HUES6 (cell line): ENCODE measurements at regions not wholly inside any gene's neighbourhood (a gene's known extent, or its start where the extent isn't known, plus 50 kb on each side); places are given as distances from the start of the nearest gene placed in this dataset.

ENCODE experiments used
- H3K27ac ChIP-seq: 2 replicates; pipeline ENCODE4 v1.7.0; 2013; ENCODE audit warnings: low read depth, mild to moderate bottlenecking, low read length, inconsistent platforms
- H3K27me3 ChIP-seq: 2 replicates; pipeline ENCODE4 v1.6.1; 2013; ENCODE audit warnings: low read length; ENCODE audit not compliant: control insufficient read depth, insufficient read depth
- H3K36me3 ChIP-seq: 2 replicates; pipeline ENCODE4 v1.6.1; 2013; ENCODE audit warnings: low read length; ENCODE audit not compliant: control insufficient read depth, insufficient read depth
- H3K4me1 ChIP-seq: 2 replicates; pipeline ENCODE4 v1.6.1; 2013; ENCODE audit warnings: low read length; ENCODE audit not compliant: control insufficient read depth, insufficient read depth
- H3K4me3 ChIP-seq: 2 replicates; pipeline ENCODE4 v1.5.1; 2013; ENCODE audit warnings: low read depth, low read length
- H3K9ac ChIP-seq: one replicate; pipeline ENCODE4 v1.6.1; 2013; ENCODE audit warnings: mild to moderate bottlenecking, low read length
- H3K9me3 ChIP-seq: 2 replicates; pipeline ENCODE4 v1.6.1; 2013; ENCODE audit warnings: low read depth, low read length; ENCODE audit not compliant: control insufficient read depth, insufficient read depth

DNA sequence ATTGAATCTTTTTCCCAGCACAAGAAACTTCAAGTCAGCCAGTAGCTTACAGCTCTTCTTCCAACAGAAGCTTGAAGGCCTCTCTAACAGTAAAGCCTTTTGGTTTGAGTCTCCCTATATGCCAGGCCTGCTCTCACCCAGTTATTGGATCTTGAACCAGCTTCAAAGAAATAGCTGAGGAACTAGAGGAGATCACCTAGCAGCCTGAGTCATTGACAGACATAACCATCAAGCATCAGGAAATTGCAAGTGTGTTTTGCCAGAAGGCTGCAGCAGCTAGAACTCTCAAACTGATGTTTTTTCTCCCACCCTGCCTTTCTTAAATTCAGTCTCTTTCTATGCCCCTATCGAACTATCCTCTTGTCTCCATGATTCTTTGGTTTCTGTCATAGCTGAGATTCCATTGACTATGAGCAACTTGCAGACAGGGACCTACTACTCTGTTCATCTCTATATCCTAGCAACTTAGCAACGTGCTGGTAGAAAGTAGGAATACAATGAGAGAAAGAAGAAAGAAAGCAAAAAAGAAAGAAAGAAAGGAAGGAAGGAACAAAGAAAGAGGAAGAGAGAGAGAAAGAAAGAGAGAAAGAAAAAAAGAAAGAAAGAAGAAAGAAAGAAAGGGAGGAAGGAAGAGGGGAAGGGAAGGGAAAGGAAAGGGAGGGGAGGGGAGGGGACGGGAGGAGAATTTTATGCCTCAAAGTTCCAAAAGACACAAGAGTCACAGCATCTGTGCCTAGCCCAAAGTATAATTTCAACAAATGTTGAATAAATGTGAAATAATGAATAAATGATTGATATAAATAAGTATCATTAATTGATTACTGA lies 60.0 kb upstream of the FGGY start:
- Histone ChIP-seq H3K9me3 (no peaks in the 10 kb centered on the region), H3K27me3 (no peaks in the 10 kb centered on the region), H3K27ac (no peak overlapping the region), H3K4me1 (peaks cover 7% of the 10 kb centered on the region; the same call in 1 of the 2 replicates), H3K36me3 (no peaks in the 10 kb centered on the region), H3K4me3 (no peak overlapping the region), H3K9ac (no peak overlapping the region)

DNA sequence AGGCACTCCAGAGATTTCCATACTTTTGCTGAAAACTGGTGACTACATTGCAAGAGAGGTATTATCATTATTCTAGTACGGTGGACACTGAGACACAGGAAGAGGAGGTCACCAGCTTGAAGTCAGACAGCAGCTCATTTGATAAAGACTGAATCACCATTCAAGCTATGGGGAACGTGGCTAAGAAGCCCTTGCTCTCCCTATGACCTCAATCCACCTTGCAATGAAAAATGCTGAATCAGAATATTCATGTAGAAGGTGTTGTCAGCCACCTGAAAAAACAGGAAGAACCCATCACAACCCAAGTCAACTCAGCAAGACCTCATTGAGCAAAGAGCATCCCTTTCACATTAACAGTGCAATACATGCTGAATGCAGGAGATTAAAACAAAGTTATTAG lies 59.0 kb upstream of the FGGY start:
- Histone ChIP-seq H3K4me3 (no peak overlapping the region), H3K27ac (no peak overlapping the region), H3K9ac (no peak overlapping the region), H3K4me1 (peaks cover 7% of the 10 kb centered on the region; the same call in 1 of the 2 replicates), H3K36me3 (no peaks in the 10 kb centered on the region), H3K27me3 (no peaks in the 10 kb centered on the region), H3K9me3 (no peaks in the 10 kb centered on the region)

DNA sequence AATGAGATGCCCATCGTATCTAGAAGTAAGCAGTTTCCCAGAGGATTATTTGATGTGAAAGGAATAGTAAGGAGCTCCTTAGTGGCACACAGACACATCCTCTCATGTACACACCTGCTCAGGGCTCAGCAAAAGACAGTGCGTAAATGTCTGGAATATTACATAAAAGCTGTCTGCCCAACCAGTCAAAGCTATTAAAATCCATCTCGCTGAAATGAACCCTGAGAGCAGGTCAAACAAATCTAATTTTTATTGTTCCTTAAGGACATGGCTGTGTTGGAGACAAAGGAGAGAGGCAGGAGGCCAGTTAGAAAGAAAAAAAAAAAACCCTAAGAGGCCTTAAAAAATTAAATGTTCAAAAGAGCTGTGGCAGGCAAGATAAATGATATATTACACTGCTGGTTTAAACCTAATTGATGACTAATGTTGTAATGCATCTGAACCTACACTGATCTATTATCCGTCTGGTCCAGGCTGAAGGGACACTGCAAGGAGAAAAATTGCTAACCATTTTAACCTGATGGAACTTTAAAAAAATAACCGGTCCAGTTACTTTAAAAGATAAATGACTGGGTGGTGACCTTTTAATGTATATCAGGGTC lies 58.5 kb upstream of the FGGY start:
- Histone ChIP-seq H3K9me3 (0 out of 2 replicates have a peak, but pooled peaks cover under 1% of the 10 kb centered on the region), H3K4me1 (peaks cover 7% of the 10 kb centered on the region; the same call in 1 of the 2 replicates), H3K27me3 (no peaks in the 10 kb centered on the region)

DNA sequence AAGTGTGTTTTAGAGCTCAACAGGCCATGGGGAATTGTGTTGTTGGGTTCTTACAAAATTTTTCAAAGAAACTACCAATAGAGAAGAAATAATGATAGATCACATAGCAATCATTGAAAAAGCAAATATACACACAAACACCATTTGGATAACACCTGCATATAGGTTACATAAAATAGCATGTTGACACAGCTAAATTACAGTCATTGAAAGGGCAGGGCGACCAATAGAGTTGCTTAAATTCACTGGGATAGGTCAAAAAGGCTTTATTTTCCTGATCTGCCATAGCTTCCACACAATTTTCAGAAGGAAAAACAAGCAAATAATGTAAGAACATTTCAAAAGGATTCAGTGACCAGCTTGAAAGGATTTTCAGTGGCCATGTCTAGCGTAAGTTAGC lies 57.9 kb upstream of the FGGY start:
- no peaks in the 10 kb centered on the region for H3K36me3 ChIP-seq
- H3K4me1 ChIP-seq = peaks cover 7% of the 10 kb centered on the region; the same call in 1 of the 2 replicates
- H3K4me3 ChIP-seq = no peak overlapping the region
- H3K27me3 ChIP-seq = no peaks in the 10 kb centered on the region
- H3K9ac ChIP-seq = no peak overlapping the region
- H3K9me3 ChIP-seq = 0 out of 2 replicates have a peak, but pooled peaks cover 4% of the 10 kb centered on the region
- no peak overlapping the region for H3K27ac ChIP-seq

More for the DNA sequence above, 58.5 kb upstream of the FGGY start:
- no peaks in the 10 kb centered on the region for H3K36me3 ChIP-seq
- no peak overlapping the region for H3K27ac ChIP-seq
- H3K9ac ChIP-seq = no peak overlapping the region
- H3K4me3 ChIP-seq = no peak overlapping the region

DNA sequence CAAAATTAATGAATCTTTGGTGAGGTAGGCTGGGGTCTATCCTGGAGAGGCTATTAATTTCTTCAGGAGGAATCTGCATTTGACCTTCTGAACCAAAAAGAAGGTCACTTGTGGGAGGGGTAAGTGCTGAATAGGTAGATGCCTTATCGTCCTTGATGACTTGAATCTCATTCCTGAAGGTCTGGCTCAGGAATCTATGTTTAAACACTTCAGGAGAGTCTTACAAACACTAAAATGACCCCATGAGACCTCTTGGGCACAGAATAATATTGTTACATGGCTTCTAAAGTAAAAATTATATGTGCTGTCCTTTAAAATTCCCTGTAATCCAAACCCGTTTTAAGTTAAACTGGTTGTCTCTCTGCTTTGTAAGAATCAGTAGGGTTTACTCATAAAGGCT lies 55.0 kb upstream of the FGGY start:
- H3K9ac ChIP-seq = no peak overlapping the region

DNA sequence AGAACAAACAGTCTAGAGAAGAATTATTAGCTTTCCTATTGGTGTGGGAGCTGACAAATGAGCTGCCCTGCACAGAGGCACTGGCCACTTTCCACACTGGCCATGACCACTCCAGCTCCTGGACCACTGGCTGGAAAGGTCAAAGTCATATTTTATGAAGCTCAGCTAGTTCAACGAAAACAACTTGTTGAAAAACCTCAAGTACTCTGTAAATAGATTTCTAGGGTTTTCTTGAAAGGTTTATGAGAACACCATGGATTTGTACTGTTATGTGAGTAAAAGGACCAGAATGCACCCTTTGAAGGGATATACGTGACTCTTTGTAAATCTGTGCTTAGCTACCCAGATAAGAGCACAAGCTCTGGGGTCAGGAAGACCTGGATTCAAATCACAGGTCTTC lies 54.5 kb upstream of the FGGY start:
- Histone ChIP-seq H3K9ac (no peak overlapping the region), H3K9me3 (0 out of 2 replicates have a peak, but pooled peaks cover 14% of the 10 kb centered on the region), H3K27me3 (no peaks in the 10 kb centered on the region), H3K36me3 (no peaks in the 10 kb centered on the region), H3K4me1 (peaks cover 7% of the 10 kb centered on the region; the same call in 1 of the 2 replicates), H3K27ac (no peak overlapping the region), H3K4me3 (no peak overlapping the region)

More for the DNA sequence above, 55.0 kb upstream of the FGGY start:
- Histone ChIP-seq H3K27ac (no peak overlapping the region), H3K4me1 (peaks cover 7% of the 10 kb centered on the region; the same call in 1 of the 2 replicates), H3K4me3 (no peak overlapping the region), H3K36me3 (no peaks in the 10 kb centered on the region), H3K9me3 (0 out of 2 replicates have a peak, but pooled peaks cover 9% of the 10 kb centered on the region), H3K27me3 (no peaks in the 10 kb centered on the region)

DNA sequence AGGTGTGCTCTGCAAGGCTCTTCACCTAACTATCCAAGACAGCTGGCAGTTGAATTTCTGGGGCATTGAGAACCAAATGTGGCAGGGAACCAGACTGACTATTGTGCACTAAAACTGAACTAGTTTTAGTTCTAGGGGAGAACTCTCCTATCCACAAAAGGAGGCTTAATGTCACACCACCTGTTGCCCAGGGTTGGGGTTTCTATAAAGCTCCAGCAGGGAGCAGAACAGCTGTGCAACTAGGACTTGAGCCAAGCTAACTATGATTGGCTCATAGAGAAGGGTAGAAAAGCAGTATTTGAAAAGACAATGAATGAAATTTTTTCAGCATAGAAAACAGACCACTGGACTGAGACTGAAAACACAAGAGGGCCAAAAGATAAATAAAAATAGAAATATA lies 53.3 kb upstream of the FGGY start:
- H3K36me3 ChIP-seq = no peaks in the 10 kb centered on the region
- H3K9ac ChIP-seq = no peak overlapping the region
- no peak overlapping the region for H3K4me3 ChIP-seq
- no peak overlapping the region for H3K27ac ChIP-seq
- H3K9me3 ChIP-seq = peaks cover 18% of the 10 kb centered on the region; the same call in 1 of the 2 replicates
- H3K4me1 ChIP-seq = no peaks in the 10 kb centered on the region
- no peaks in the 10 kb centered on the region for H3K27me3 ChIP-seq

DNA sequence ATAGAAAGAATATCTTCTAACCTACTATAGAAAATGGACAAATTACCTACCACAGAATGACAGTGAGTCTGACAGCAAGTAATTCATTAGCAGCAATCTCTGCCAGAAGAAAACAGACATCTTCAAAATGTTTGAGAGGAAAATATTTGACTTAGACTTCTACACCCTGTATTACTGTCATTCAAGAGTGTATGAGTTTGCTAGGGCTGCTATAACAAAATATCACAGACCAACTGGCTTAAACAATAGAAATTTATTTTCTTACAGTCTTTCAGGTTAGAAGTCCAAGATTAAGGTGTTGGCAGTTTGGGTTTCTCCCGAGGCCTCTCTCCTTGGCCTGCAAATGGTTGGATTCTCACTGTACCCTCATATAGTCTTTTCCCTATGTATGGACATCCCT lies 52.9 kb upstream of the FGGY start:
- Histone ChIP-seq H3K4me3 (no peak overlapping the region), H3K4me1 (no peaks in the 10 kb centered on the region), H3K36me3 (no peaks in the 10 kb centered on the region), H3K9ac (no peak overlapping the region), H3K9me3 (peaks cover 18% of the 10 kb centered on the region; the same call in 1 of the 2 replicates), H3K27ac (no peak overlapping the region), H3K27me3 (no peaks in the 10 kb centered on the region)

DNA sequence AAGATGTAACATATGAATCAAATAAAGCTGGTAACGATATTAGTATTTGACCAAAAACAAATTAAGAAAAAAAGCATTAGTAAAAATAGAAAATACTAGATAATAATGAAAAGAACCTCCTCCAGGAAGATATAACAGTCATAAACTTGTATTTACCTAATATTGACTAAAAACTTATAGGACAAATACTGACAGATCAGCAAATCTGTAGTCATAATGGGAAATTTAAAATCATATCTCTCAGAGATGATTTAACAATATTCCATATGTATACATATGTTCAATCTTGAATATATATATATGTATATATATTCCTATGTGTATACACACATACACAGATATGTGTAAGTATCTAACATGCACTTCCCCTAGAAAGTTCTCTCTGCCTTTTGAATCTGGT lies 52.0 kb upstream of the FGGY start:
- Histone ChIP-seq H3K9me3 (peaks cover 20% of the 10 kb centered on the region; the same call in 1 of the 2 replicates), H3K9ac (no peak overlapping the region), H3K4me3 (no peak overlapping the region), H3K27me3 (no peaks in the 10 kb centered on the region), H3K36me3 (no peaks in the 10 kb centered on the region), H3K4me1 (no peaks in the 10 kb centered on the region), H3K27ac (no peak overlapping the region)
